ENCODE measurements at regions not wholly inside any gene's neighbourhood (a gene's known extent, or its start where the extent isn't known, plus 50 kb on each side); places are given as distances from the start of the nearest gene placed in this dataset.

GRCh38 chr5:144581044-144581443 is 410.4 kb downstream of the KCTD16 start:
- no peak for TF ChIP-seq POLR2AphosphoS5 (IDR thresholded peaks at IDR 0.05; ENCODE audit: low read depth)
- TF ChIP-seq, protein P1, sequence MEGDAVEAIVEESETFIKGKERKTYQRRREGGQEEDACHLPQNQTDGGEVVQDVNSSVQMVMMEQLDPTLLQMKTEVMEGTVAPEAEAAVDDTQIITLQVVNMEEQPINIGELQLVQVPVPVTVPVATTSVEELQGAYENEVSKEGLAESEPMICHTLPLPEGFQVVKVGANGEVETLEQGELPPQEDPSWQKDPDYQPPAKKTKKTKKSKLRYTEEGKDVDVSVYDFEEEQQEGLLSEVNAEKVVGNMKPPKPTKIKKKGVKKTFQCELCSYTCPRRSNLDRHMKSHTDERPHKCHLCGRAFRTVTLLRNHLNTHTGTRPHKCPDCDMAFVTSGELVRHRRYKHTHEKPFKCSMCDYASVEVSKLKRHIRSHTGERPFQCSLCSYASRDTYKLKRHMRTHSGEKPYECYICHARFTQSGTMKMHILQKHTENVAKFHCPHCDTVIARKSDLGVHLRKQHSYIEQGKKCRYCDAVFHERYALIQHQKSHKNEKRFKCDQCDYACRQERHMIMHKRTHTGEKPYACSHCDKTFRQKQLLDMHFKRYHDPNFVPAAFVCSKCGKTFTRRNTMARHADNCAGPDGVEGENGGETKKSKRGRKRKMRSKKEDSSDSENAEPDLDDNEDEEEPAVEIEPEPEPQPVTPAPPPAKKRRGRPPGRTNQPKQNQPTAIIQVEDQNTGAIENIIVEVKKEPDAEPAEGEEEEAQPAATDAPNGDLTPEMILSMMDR (IDR thresholded peaks at IDR 0.05; ENCODE audit: insufficient read depth, low read length): no peak
- TF ChIP-seq SPI1 (IDR thresholded peaks at IDR 0.05; ENCODE audit: borderline replicate concordance, low read depth): no peak
- TF ChIP-seq, protein P2, sequence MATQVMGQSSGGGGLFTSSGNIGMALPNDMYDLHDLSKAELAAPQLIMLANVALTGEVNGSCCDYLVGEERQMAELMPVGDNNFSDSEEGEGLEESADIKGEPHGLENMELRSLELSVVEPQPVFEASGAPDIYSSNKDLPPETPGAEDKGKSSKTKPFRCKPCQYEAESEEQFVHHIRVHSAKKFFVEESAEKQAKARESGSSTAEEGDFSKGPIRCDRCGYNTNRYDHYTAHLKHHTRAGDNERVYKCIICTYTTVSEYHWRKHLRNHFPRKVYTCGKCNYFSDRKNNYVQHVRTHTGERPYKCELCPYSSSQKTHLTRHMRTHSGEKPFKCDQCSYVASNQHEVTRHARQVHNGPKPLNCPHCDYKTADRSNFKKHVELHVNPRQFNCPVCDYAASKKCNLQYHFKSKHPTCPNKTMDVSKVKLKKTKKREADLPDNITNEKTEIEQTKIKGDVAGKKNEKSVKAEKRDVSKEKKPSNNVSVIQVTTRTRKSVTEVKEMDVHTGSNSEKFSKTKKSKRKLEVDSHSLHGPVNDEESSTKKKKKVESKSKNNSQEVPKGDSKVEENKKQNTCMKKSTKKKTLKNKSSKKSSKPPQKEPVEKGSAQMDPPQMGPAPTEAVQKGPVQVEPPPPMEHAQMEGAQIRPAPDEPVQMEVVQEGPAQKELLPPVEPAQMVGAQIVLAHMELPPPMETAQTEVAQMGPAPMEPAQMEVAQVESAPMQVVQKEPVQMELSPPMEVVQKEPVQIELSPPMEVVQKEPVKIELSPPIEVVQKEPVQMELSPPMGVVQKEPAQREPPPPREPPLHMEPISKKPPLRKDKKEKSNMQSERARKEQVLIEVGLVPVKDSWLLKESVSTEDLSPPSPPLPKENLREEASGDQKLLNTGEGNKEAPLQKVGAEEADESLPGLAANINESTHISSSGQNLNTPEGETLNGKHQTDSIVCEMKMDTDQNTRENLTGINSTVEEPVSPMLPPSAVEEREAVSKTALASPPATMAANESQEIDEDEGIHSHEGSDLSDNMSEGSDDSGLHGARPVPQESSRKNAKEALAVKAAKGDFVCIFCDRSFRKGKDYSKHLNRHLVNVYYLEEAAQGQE (IDR thresholded peaks at IDR 0.05; ENCODE audit: insufficient replicate concordance, low read depth): no peak
